GM18508 (cell line): ENCODE measurements at regions not wholly inside any gene's neighbourhood (a gene's known extent, or its start where the extent isn't known, plus 50 kb on each side); places are given as distances from the start of the nearest gene placed in this dataset.

Experiments used
- ATAC-seq: cut with Tn5 transposase; IDR thresholded peaks from one replicate; pipeline ENCODE4 v1.9.1; 2021; ENCODE audit warnings: moderate number of reproducible peaks; ENCODE audit not compliant: insufficient read depth, unreplicated experiment

GRCh38 chr13:68261105-68261504, 1031.0 kb upstream of the PCDH9 start:
- ATAC-seq, result no peak

GRCh38 chr13:68257111-68257842, 1027.1 kb upstream of the PCDH9 start:
- ATAC-seq, result no peak

- ATAC-seq, result no peak
Measured at GRCh38 chr13:68254151-68254550, 1024.0 kb upstream of the PCDH9 start.

GRCh38 chr13:68234274-68234673, 1004.1 kb upstream of the PCDH9 start:
- no peak for ATAC-seq

- no peak for ATAC-seq
Measured at GRCh38 chr13:68232351-68233130, 1002.4 kb upstream of the PCDH9 start.

- no peak for ATAC-seq
Measured at GRCh38 chr13:68214691-68215415, 984.7 kb upstream of the PCDH9 start.

GRCh38 chr13:68199271-68199670, 969.1 kb upstream of the PCDH9 start:
- no peak for ATAC-seq

GRCh38 chr13:68190818-68191217, 960.7 kb upstream of the PCDH9 start:
- ATAC-seq, result no peak

- no peak for ATAC-seq
Measured at GRCh38 chr13:68185444-68186141, 955.5 kb upstream of the PCDH9 start.

- no peak for ATAC-seq
Measured at GRCh38 chr13:68176475-68176874, 946.3 kb upstream of the PCDH9 start.

- no peak for ATAC-seq
Measured at GRCh38 chr13:68174893-68175292, 944.8 kb upstream of the PCDH9 start.

- ATAC-seq, result no peak
Measured at GRCh38 chr13:68173111-68173510, 943.0 kb upstream of the PCDH9 start.

GRCh38 chr13:68170961-68171360, 940.8 kb upstream of the PCDH9 start:
- no peak for ATAC-seq

- no peak for ATAC-seq
Measured at GRCh38 chr13:68168448-68168847, 938.3 kb upstream of the PCDH9 start.

- ATAC-seq, result no peak
Measured at GRCh38 chr13:68160466-68160865, 930.3 kb upstream of the PCDH9 start.

- ATAC-seq, result no peak
Measured at GRCh38 chr13:68152414-68152813, 922.3 kb upstream of the PCDH9 start.

- no peak for ATAC-seq
Measured at GRCh38 chr13:68145852-68146251, 915.7 kb upstream of the PCDH9 start.

GRCh38 chr13:68128297-68128915, 898.3 kb upstream of the PCDH9 start:
- no peak for ATAC-seq

- ATAC-seq, result no peak
Measured at GRCh38 chr13:68125087-68125480, 894.9 kb upstream of the PCDH9 start.

- ATAC-seq, result no peak
Measured at GRCh38 chr13:68124437-68125086, 894.4 kb upstream of the PCDH9 start.
